OCI-LY1 (cell line): ENCODE measurements at regions not wholly inside any gene's neighbourhood (a gene's known extent, or its start where the extent isn't known, plus 50 kb on each side); places are given as distances from the start of the nearest gene placed in this dataset.

Experiments used
- H2AFZ ChIP-seq: fragments of 200-600 bp; sonication (generic), shearing (Covaris generic); 2 replicates; pipeline ENCODE4 v1.6.0; 2014; ENCODE audit warnings: antibody characterized with exemption, mild to moderate bottlenecking, low read length
- H3F3A ChIP-seq: fragments of 200-600 bp; sonication (generic), shearing (Covaris generic); 2 replicates; pipeline ENCODE4 v1.6.0; 2014; ENCODE audit warnings: mild to moderate bottlenecking, antibody characterized with exemption, low read length, moderate library complexity; ENCODE audit not compliant: insufficient read depth
- H3K27ac ChIP-seq: fragments of 200-600 bp; sonication (generic); 2 replicates; pipeline ENCODE4 v1.5.1; 2014; ENCODE audit warnings: low read length, mixed run types, mild to moderate bottlenecking, low read depth; ENCODE audit not compliant: poor library complexity, severe bottlenecking
- H3K27me3 ChIP-seq: fragments of 200-600 bp; sonication (generic); 2 replicates; pipeline ENCODE4 v1.6.0; 2014; ENCODE audit warnings: antibody characterized with exemption, mild to moderate bottlenecking, low read length, moderate library complexity; ENCODE audit not compliant: insufficient read depth
- H3K36me3 ChIP-seq: fragments of 200-600 bp; sonication (generic); 2 replicates; pipeline ENCODE4 v1.6.1; 2014; ENCODE audit warnings: mild to moderate bottlenecking, antibody characterized with exemption, low read length, moderate library complexity, mixed read lengths; ENCODE audit not compliant: insufficient read depth
- H3K4me1 ChIP-seq: fragments of 200-600 bp; sonication (generic); 2 replicates; pipeline ENCODE4 v1.5.1; 2014; ENCODE audit warnings: mild to moderate bottlenecking, low read length, moderate library complexity; ENCODE audit not compliant: insufficient read depth, severe bottlenecking
- H3K4me2 ChIP-seq: fragments of 200-600 bp; sonication (generic), shearing (Covaris generic); 2 replicates; pipeline ENCODE4 v1.6.1; 2014; ENCODE audit warnings: low read length
- H3K4me3 ChIP-seq: fragments of 200-600 bp; sonication (generic); 2 replicates; pipeline ENCODE4 v1.5.1; 2014; ENCODE audit warnings: low read length, low read depth, mild to moderate bottlenecking, mixed read lengths; ENCODE audit not compliant: poor library complexity, severe bottlenecking
- H3K79me2 ChIP-seq: fragments of 200-600 bp; shearing (Covaris generic); 2 replicates; pipeline ENCODE4 v1.6.1; 2016; ENCODE audit warnings: mixed run types, low read length, mixed read lengths; ENCODE audit not compliant: insufficient read depth
- H3K9ac ChIP-seq: fragments of 200-600 bp; sonication (generic), shearing (Covaris generic); 2 replicates; pipeline ENCODE4 v1.6.1; 2014; ENCODE audit warnings: mild to moderate bottlenecking, low read length, mixed read lengths
- H3K9me2 ChIP-seq: fragments of 200-600 bp; sonication (generic), shearing (Covaris generic); 2 replicates; pipeline ENCODE4 v1.6.1; 2014; ENCODE audit warnings: low read depth, mild to moderate bottlenecking, low read length, mixed read lengths
- H3K9me3 ChIP-seq: fragments of 200-600 bp; shearing (Covaris generic); 2 replicates; pipeline ENCODE4 v1.6.1; 2014; ENCODE audit warnings: low read length, mixed read lengths
- H4K20me1 ChIP-seq: fragments of 200-600 bp; sonication (generic), shearing (Covaris generic); 2 replicates; pipeline ENCODE4 v1.6.0; 2016; ENCODE audit warnings: mild to moderate bottlenecking, low read length; ENCODE audit not compliant: insufficient read depth
- EZH2 ChIP-seq: fragments of 200-600 bp; sonication (generic), shearing (Covaris generic); IDR thresholded peaks from 2 replicates; pipeline ENCODE4 v1.8.0; 2017; ENCODE audit warnings: borderline replicate concordance, mixed run types, mild to moderate bottlenecking, antibody characterized with exemption, low read length, moderate library complexity, mixed read lengths
- TF ChIP-seq, protein P1 (sequence below): fragments of 200-600 bp; sonication (generic), shearing (Covaris generic); IDR thresholded peaks from 2 replicates; pipeline ENCODE4 v1.5.1; 2017; ENCODE audit warnings: mild to moderate bottlenecking, antibody characterized with exemption, low read length, moderate library complexity, mixed read lengths

DNA sequence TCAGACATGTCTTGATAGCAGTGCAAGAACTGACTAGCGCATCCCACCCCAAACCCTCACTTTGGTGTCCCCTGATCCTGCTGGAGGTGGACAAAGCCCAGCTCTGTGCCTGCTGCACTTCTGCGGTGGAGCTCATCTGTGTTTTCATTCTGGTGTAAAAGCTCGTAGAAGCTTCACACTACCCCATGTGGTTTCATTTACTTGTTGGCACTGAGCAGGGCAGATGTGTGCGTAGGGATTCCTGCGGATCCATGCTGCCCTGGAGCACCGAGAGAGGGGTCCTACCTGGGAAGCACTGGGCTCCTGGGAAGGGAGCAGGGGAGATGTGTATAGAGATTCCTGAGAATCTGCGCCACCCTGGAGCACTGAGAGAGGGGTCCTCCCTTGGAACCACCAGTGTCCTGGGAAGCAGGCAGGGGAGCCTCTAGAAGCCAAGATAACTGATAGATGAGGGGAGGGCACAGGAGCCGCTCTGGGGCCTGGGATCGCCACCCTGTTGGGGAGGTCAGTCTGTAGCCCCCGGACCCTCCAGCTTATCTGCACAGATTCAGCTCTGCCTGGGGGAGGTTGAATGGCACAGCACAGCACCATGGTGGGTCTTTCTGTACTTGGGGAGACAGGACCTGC, 106.9 kb upstream of the OTOS start:
- no peak overlapping the region for H3K4me3 ChIP-seq
- TF ChIP-seq, protein P1, sequence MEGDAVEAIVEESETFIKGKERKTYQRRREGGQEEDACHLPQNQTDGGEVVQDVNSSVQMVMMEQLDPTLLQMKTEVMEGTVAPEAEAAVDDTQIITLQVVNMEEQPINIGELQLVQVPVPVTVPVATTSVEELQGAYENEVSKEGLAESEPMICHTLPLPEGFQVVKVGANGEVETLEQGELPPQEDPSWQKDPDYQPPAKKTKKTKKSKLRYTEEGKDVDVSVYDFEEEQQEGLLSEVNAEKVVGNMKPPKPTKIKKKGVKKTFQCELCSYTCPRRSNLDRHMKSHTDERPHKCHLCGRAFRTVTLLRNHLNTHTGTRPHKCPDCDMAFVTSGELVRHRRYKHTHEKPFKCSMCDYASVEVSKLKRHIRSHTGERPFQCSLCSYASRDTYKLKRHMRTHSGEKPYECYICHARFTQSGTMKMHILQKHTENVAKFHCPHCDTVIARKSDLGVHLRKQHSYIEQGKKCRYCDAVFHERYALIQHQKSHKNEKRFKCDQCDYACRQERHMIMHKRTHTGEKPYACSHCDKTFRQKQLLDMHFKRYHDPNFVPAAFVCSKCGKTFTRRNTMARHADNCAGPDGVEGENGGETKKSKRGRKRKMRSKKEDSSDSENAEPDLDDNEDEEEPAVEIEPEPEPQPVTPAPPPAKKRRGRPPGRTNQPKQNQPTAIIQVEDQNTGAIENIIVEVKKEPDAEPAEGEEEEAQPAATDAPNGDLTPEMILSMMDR, result no peak
- no peak for TF ChIP-seq EZH2
- no peak overlapping the region for H3K27ac ChIP-seq
- no peaks in the 10 kb centered on the region for H3K9me3 ChIP-seq
- peaks cover 3% of the 10 kb centered on the region; the same call in 1 of the 2 replicates for H3K27me3 ChIP-seq
- no peaks in the 10 kb centered on the region for H3K36me3 ChIP-seq
- H3F3A ChIP-seq, result no peaks in the 10 kb centered on the region
- H2AFZ ChIP-seq, result no peak overlapping the region
- H3K4me2 ChIP-seq, result no peak overlapping the region
- no peak overlapping the region for H3K9ac ChIP-seq
- no peaks in the 10 kb centered on the region for H3K79me2 ChIP-seq
- H4K20me1 ChIP-seq, result no peaks in the 10 kb centered on the region
- no peaks in the 10 kb centered on the region for H3K9me2 ChIP-seq
- no peaks in the 10 kb centered on the region for H3K4me1 ChIP-seq

DNA sequence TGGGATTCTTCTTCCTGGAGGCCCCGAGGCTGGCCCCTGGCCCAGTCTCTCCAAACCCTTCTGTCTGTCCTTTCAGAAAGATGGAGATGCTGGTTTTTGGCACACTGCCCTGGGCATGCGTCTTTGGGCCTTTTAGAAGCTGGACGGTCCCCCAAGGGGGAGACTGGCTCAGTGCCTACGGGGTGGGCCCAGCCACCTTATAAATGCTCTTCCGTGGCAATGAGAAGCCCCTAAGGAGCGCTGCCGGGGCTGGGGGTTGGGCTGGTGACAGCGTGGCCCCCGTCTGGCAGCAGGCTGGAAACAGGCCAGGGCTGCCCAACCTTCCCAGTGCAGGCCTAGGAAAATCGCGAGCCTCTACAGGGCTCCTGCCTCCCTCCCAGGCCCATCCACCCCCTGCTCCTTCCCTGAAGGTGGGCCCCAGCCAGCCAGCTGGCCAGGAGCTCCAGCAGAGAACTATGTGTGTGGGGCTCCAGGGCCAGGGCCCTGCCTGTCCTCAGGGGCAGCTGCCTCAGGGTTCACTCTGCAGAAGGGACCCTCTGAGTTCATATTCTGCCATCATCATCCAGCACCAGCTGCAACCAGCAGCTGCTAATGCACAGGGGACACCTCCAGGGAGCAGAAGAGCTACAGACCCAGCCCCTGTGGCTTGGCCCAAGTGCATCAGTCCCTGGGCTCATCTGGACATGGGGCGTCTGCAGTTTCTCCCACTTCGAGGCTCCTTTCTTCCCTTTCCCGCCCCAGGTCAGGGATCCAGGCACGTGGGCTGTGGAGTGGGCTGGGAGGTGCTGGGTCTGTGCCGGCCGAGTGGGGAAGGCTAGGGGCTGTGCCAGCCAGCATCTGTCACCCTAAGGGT, 107.6 kb upstream of the OTOS start:
- Histone ChIP-seq H2AFZ (no peak overlapping the region), H3K9me3 (no peaks in the 10 kb centered on the region), H3K4me1 (no peaks in the 10 kb centered on the region), H4K20me1 (no peaks in the 10 kb centered on the region), H3K9me2 (no peaks in the 10 kb centered on the region), H3K4me2 (no peak overlapping the region), H3K36me3 (no peaks in the 10 kb centered on the region), H3F3A (no peaks in the 10 kb centered on the region), H3K27me3 (peaks cover 3% of the 10 kb centered on the region; the same call in 1 of the 2 replicates), H3K9ac (no peak overlapping the region), H3K4me3 (no peak overlapping the region), H3K27ac (no peak overlapping the region), H3K79me2 (no peaks in the 10 kb centered on the region)
- TF ChIP-seq, protein P1, result no peak
- no peak for TF ChIP-seq EZH2

DNA sequence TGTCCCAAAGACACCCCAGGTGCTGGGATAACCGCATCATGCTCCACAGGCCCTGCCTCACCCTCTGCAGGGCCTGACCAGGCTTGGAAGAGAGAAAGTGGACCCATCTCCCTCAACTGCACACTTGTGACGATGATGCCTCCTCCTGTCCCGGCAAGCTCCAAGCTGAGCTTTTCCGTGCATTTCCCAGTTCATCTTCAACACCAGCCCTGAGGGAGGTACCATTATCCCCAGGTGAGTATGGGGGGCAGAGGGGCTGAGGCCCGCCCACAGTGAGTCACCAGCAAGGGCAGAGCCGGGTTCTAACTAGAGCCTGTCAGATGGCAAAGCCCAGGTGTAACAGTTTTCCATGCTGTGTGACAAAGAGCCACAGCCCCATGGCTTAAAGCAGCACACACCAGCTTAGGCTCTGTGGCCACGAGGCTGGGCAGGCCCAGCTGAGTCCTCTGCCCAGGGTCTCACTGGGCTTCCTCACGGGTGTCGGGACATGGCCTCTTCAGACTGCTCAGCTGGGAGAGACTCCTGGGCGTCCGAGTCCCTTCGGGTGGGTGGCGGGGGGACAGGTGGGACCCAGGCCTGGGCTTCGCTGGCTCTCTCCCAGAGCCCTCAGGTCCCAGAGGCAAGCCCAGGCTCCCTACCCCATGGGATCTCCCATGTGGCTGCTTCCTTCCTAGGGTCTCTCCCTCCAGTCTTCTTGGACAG, 108.4 kb upstream of the OTOS start:
- TF ChIP-seq EZH2, result no peak
- TF ChIP-seq, protein P1, result no peak
- Histone ChIP-seq H3K27ac (no peak overlapping the region), H3F3A (no peaks in the 10 kb centered on the region), H3K36me3 (no peaks in the 10 kb centered on the region), H3K4me3 (no peak overlapping the region), H3K4me2 (no peak overlapping the region), H3K27me3 (peaks cover 3% of the 10 kb centered on the region; the same call in 1 of the 2 replicates), H3K9ac (no peak overlapping the region), H3K9me2 (no peaks in the 10 kb centered on the region), H3K4me1 (no peaks in the 10 kb centered on the region), H3K9me3 (no peaks in the 10 kb centered on the region), H4K20me1 (no peaks in the 10 kb centered on the region), H2AFZ (no peak overlapping the region), H3K79me2 (no peaks in the 10 kb centered on the region)
